GM12875 (cell line): ENCODE measurements at regions not wholly inside any gene's neighbourhood (a gene's known extent, or its start where the extent isn't known, plus 50 kb on each side); places are given as distances from the start of the nearest gene placed in this dataset.
"Not testable (repeated sequence)": the region's sequence is repeated elsewhere in the genome, so short reads cannot be mapped to it uniquely, and the experiment has no call there.

ENCODE experiments used
- H3K4me3 ChIP-seq: one replicate; pipeline ENCODE4 v1.5.1; 2011; ENCODE audit warnings: low read depth, low read length, control low read depth
- TF ChIP-seq, protein P1 (sequence below): IDR thresholded peaks from 2 replicates; pipeline ENCODE4 v1.5.1; 2011; ENCODE audit warnings: low read depth, mild to moderate bottlenecking, control low read depth, inconsistent platforms, low read length, moderate library complexity, borderline replicate concordance; ENCODE audit not compliant: insufficient read depth

DNA sequence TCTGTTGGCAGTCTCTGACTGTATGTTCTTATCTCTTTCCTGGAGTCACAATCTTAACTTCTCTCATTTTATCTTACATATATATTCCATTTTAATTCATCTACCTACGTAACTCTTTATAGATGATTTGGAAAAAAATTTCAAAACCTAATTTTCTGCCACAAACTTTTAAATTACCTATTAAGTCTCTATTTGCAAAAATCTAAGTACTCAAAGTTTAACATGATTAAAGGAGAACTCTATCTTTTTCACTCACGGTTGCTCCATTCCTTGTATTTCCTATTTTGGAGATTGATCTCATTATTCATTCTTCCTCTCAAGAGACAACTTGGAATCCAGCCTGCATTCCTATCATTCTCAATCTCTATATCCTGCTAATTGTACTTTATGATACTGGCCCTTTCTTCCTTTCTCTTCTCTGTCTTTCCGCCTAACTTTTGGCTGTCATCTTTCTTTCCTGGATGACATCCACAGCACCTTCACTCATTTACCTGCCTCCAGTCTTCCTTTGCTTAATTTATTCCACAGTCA lies 1071.1 kb upstream of the CITED2 start:
- TF ChIP-seq, protein P1, sequence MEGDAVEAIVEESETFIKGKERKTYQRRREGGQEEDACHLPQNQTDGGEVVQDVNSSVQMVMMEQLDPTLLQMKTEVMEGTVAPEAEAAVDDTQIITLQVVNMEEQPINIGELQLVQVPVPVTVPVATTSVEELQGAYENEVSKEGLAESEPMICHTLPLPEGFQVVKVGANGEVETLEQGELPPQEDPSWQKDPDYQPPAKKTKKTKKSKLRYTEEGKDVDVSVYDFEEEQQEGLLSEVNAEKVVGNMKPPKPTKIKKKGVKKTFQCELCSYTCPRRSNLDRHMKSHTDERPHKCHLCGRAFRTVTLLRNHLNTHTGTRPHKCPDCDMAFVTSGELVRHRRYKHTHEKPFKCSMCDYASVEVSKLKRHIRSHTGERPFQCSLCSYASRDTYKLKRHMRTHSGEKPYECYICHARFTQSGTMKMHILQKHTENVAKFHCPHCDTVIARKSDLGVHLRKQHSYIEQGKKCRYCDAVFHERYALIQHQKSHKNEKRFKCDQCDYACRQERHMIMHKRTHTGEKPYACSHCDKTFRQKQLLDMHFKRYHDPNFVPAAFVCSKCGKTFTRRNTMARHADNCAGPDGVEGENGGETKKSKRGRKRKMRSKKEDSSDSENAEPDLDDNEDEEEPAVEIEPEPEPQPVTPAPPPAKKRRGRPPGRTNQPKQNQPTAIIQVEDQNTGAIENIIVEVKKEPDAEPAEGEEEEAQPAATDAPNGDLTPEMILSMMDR: no peak
- no peak overlapping the region for H3K4me3 ChIP-seq

DNA sequence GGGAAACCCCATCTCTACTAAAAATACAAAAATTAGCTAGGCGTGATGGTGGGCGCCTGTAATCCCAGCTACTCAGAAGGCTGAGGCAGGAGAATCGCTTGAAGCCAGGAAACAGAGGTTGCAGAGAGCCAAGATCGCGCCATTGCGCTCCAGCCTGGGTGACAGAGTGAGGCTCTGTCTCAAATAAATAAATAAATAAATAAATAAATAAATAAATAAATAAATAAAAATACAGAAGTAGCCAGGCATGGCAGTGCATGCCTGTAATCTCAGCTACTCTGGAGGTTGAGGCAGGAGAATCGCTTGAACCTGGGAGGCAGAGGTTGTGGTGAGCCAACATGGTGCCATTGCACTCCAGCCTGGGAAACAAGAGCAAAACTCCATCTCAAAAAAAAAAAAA lies 1068.7 kb upstream of the CITED2 start:
- not testable (repeated sequence) for H3K4me3 ChIP-seq

DNA sequence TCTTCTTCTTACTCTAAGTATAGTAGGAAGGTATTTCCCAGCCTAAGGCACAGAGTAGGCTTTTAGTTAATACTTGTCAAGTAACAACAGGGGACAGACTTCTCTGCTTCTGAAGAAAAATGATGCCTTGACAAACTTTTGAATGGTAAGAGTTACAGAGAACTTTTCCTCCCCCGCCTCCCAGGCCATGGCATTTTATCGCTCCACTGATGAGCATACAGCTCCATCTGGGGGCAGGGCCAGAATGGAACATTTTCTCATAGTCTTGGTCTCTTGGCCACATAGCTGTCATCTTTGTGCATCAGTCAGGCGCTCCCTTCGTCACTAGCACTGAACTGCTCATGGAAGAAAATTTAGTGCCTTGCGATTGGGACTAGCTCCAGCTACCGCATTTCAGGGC lies 1066.8 kb upstream of the CITED2 start:
- TF ChIP-seq, protein P1: no peak
- no peak overlapping the region for H3K4me3 ChIP-seq

DNA sequence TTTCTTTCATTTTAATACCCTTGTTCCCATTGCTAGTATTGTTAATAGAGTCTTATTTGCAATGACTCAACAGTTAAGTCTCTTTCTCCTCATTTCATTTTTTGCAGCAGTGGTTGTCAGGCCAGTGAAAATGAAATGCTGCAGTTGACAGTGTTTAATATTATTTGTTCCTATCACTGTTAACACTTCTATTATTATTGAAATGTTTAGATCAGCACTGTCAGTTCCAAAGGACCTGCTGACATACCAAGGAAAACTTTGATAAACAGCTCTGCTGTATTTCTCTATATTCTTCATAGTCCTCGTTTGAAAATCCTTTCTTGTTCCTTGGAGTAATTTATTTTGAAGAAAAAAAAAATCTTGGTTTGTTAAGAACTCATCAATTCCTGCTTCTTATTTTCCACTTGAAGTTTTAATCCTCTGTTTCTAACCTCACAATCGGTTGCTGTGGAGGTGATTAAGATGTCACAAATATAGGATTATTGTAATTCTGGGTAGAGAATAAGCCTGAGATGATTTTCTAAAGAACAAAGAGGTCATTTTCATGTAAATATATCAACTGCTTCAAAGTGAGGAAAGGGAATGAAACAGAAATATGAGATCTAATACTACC lies 1065.9 kb upstream of the CITED2 start:
- TF ChIP-seq, protein P1: no peak
- H3K4me3 ChIP-seq: no peak overlapping the region

DNA sequence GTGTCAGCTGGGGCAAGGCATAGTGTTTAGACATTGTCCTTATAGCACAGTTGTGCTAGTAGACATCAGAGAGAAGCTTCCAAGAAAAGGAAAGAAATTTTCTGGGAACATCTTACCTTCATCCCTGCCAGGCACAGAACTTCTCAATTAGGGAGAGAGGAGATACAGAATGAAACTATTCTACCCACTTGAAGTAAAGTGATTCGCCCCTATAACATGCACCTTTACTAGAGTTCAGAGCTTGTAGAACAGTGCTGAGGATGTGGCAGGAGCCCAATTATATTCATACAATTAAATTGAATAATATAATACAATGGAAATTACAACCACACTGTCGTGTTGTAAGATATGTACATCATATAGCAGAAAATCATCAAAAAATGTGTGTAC lies 1063.9 kb upstream of the CITED2 start:
- TF ChIP-seq, protein P1: no peak
- H3K4me3 ChIP-seq: no peak overlapping the region

DNA sequence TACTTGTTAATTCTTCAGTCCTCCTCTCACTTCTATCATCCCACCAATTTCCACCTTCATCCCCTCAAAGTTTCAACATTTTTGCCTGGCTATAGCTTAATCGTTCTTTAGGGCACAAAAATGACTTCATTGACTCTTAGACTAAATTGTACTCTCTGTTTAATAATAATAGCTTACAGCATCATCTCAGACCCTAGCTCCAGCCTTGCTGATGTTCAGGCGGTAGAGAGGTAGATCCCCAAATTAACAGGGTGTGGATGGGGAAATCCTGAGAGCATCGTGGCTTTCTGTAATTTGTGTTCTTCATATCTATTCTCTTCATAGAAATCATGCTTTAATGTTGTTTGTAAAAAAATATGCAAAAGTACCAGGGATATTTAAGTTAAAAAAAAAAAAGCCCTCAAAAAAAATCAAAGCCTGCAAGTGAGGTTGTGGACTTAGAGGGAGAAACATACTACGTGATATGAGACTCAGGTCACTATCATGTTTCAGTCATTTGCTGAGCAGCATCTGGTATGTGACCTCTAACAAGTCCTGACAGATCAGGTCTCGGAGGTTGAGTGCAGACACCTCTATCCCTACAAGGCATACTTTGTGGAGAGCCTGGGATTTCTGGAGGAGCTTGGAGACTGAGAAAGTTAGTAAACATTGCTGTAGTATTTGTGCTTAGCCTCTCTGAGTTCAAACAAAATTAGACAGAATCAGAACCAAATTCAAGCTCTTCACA lies 1063.3 kb upstream of the CITED2 start:
- TF ChIP-seq, protein P1: no peak

DNA sequence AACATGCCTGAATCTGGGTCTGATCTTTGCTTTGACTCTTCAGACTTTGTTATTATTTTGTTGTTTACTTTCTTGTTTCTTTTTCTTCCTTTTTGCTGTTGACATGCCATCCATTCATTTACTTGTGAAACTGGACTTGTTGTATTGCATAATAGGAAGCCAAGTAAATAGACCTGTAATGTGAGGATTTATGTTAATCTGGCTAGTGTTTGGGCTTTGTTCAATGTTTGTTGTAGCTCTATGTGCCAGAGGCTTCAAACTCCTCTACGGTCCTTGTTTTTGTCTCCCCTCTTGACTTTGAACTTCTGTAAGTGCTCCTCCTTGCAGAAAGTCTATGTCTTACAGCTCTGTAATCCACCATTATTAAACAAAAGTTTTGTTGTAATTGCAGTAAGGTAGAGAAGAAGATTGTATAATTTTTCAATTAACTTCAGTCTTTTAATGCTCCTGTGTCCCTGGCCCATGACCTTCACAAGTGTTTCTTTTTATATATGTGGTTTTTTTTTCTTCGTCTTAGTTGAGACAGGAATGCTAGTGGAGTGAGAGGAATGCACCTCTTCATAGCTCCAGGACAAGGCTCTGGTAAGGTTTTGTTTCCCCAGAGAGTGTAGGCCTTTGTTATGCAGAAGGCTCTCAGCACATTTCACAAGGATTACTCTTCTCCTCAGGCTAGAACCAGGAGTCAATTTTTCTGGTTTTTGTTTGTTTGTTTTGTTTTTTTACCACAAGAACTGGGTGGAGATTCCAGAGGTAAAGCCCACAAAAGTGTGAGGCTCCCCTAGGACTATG lies 1061.8 kb upstream of the CITED2 start:
- H3K4me3 ChIP-seq: no peak overlapping the region
- TF ChIP-seq, protein P1: no peak

More for the DNA sequence above, 1063.3 kb upstream of the CITED2 start:
- no peak overlapping the region for H3K4me3 ChIP-seq
